ENCODE measurements at regions not wholly inside any gene's neighbourhood (a gene's known extent, or its start where the extent isn't known, plus 50 kb on each side); places are given as distances from the start of the nearest gene placed in this dataset.

GRCh38 chr13:61684976-61685681 is 269.5 kb upstream of the PCDH20 start:
- no peak for TF ChIP-seq CTCF (IDR thresholded peaks at IDR 0.05)
- Histone ChIP-seq H3K36me3 (ENCODE audit: control insufficient read depth, insufficient read depth, low read length) (no peaks in the 10 kb centered on the region), H3K79me2 (no peaks in the 10 kb centered on the region), H3K27ac (no peak overlapping the region), H3K27me3 (ENCODE audit: control insufficient read depth, insufficient read depth, low read length) (no peaks in the 10 kb centered on the region), H2AFZ (no peak overlapping the region), H3K9me3 (ENCODE audit: control insufficient read depth, low read length) (no peaks in the 10 kb centered on the region), H3K4me1 (no peaks in the 10 kb centered on the region), H3K4me3 (ENCODE audit: low read depth, low read length) (no peak overlapping the region), H3K4me2 (ENCODE audit: low read length) (no peak overlapping the region), H3K9ac (no peak overlapping the region)

GRCh38 chr13:61672756-61673155 is 257.1 kb upstream of the PCDH20 start:
- H3K4me3 ChIP-seq (ENCODE audit: low read depth, low read length), result no peak overlapping the region
- no peak overlapping the region for H2AFZ ChIP-seq
- no peaks in the 10 kb centered on the region for H3K27me3 ChIP-seq (ENCODE audit: control insufficient read depth, insufficient read depth, low read length)
- no peak overlapping the region for H3K4me2 ChIP-seq (ENCODE audit: low read length)
- H3K27ac ChIP-seq, result no peak overlapping the region
- no peak for TF ChIP-seq CTCF (IDR thresholded peaks at IDR 0.05)
- no peak overlapping the region for H3K9ac ChIP-seq
- no peaks in the 10 kb centered on the region for H3K9me3 ChIP-seq (ENCODE audit: control insufficient read depth, low read length)
- no peaks in the 10 kb centered on the region for H3K79me2 ChIP-seq
- no peaks in the 10 kb centered on the region for H3K36me3 ChIP-seq (ENCODE audit: control insufficient read depth, insufficient read depth, low read length)
- H3K4me1 ChIP-seq, result no peaks in the 10 kb centered on the region

GRCh38 chr13:61670384-61671161 is 254.9 kb upstream of the PCDH20 start:
- no peak for TF ChIP-seq CTCF (IDR thresholded peaks at IDR 0.05)
- Histone ChIP-seq H2AFZ (no peak overlapping the region), H3K4me3 (ENCODE audit: low read depth, low read length) (no peak overlapping the region)

DNA sequence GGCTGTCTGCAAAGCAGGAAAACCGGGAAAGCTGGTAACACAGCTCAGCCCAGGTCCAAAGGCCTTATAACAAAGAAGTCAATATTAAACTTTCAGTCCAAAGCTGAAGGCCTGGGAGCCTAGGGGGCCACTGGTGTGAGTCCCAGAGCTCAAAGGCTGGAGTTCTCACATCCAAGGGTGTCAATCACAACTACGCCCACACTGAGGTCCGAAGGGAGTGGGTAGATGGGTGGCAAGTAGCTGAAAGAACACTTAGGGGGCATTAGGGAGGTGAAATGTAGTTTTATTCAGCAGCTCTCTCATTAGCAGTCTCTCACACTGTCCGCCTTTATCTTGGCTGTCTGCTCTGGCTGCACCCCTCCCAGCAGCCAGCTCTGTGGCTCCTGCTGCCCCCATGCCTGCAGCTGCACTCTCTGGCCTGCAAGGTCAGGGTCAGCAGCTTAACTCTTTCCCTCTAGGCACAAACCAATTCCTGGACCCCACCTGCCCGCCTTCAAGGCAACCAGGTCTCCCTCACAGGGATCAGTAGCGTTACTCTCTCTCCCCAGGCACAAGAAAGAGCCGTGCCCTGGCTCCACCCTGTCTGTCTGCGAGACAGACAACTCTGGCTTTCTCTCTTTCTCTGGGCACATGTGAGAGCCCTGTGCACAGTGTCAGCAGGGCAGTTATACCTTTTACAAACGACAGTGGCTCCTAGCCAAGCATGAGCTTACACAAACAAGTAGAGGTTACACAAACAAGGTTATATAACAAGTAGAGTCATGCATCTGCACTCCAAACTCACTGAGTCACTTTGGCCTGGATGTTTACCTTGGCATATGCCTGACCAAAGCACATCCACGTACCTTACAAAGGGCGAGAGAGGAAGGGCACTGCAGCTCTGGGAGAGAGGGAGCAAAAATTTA is 249.4 kb upstream of the PCDH20 start:
- TF ChIP-seq CTCF (IDR thresholded peaks at IDR 0.05), result no peak
- no peaks in the 10 kb centered on the region for H3K79me2 ChIP-seq
- H3K9ac ChIP-seq, result no peak overlapping the region
- H2AFZ ChIP-seq, result no peak overlapping the region
- H3K4me1 ChIP-seq, result no peaks in the 10 kb centered on the region
- no peak overlapping the region for H3K4me2 ChIP-seq (ENCODE audit: low read length)
- H3K4me3 ChIP-seq (ENCODE audit: low read depth, low read length), result no peak overlapping the region
- H3K27ac ChIP-seq, result no peak overlapping the region
- no peaks in the 10 kb centered on the region for H3K36me3 ChIP-seq (ENCODE audit: control insufficient read depth, insufficient read depth, low read length)
- H3K9me3 ChIP-seq (ENCODE audit: control insufficient read depth, low read length), result no peaks in the 10 kb centered on the region
- H3K27me3 ChIP-seq (ENCODE audit: control insufficient read depth, insufficient read depth, low read length), result no peaks in the 10 kb centered on the region

More at GRCh38 chr13:61670384-61671161, 254.9 kb upstream of the PCDH20 start:
- Histone ChIP-seq H3K4me2 (ENCODE audit: low read length) (no peak overlapping the region), H3K9ac (no peak overlapping the region), H3K9me3 (ENCODE audit: control insufficient read depth, low read length) (no peaks in the 10 kb centered on the region), H3K79me2 (no peaks in the 10 kb centered on the region), H3K27me3 (ENCODE audit: control insufficient read depth, insufficient read depth, low read length) (no peaks in the 10 kb centered on the region), H3K36me3 (ENCODE audit: control insufficient read depth, insufficient read depth, low read length) (no peaks in the 10 kb centered on the region), H3K27ac (no peak overlapping the region), H3K4me1 (no peaks in the 10 kb centered on the region)

Data from parathyroid adenoma (tissue), 2 donors.